ENCODE measurements at regions not wholly inside any gene's neighbourhood (a gene's known extent, or its start where the extent isn't known, plus 50 kb on each side); places are given as distances from the start of the nearest gene placed in this dataset.

DNA sequence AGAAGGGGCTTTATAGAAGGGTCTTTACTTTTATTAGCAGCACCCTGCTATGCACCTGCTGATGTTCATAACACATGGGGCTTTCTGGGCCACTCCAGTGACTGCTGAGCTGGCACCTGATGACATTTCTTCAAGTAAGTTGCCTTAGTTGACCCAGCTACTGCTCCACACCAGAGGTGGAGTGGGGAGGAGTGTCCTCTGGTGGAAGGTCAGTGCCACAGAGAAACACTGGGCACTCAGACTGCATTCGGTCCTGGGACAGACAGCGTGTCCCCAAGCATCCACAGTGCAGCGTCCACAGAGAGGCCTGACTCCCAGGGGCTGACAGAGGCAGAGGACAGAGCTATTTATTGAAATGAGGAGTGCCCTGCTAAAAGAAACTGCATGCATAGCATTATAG, 74.9 kb upstream of the NSMCE3 start:
- H3K27me3 ChIP-seq (ENCODE audit: control insufficient read depth, insufficient read depth, low read length) = no peaks in the 10 kb centered on the region
- H3K9me3 ChIP-seq (ENCODE audit: control insufficient read depth in 2 of 2, low read length in 2 of 2) = no peaks in the 10 kb centered on the region
- H3K27me3 Mint-ChIP-seq = no peaks in the 10 kb centered on the region
- no peaks in the 10 kb centered on the region for H3K4me1 ChIP-seq (ENCODE audit: control insufficient read depth, insufficient read depth, low read length, poor library complexity, severe bottlenecking)
- no peaks in the 10 kb centered on the region for H3K9me3 Mint-ChIP-seq
- no peak overlapping the region for H3K4me3 ChIP-seq (ENCODE audit: low read depth, low read length)
- DNase-seq = no peak
- no peak for ATAC-seq (ENCODE audit: low read depth in 2 of 2)
- H3K4me3 Mint-ChIP-seq = no peak overlapping the region
- H3K36me3 Mint-ChIP-seq = no peaks in the 10 kb centered on the region
- no peaks in the 10 kb centered on the region for H3K36me3 ChIP-seq (ENCODE audit: control insufficient read depth, insufficient read depth, low read length)
- no peaks in the 10 kb centered on the region for H3K4me1 Mint-ChIP-seq
- H3K27ac ChIP-seq (ENCODE audit: insufficient read depth, low read length, poor library complexity, severe bottlenecking) = no peak overlapping the region
- H3K27ac Mint-ChIP-seq = no peak overlapping the region

DNA sequence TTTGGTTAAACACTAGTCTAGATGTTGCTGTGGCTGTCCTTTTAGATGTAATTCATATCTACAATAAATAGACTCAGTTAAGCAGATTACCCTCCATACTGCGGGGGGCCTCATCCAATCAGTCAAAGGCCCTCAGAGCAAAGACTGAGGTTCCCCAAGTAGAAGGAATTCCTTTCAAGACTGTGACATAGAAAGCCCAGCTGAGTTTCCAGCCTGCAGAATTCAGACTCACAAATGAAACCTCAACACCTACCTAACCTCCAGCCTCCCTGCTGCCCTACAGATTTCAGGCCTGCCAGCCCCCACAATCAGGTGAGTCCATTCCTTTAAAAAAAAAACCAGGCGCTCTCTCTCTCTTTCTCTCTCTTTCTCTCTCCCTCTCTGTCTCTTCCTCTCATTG, 73.6 kb upstream of the NSMCE3 start:
- Histone ChIP-seq H3K27me3 (ENCODE audit: control insufficient read depth, insufficient read depth, low read length) (no peaks in the 10 kb centered on the region), H3K4me3 (ENCODE audit: low read depth, low read length) (no peak overlapping the region), H3K27ac (ENCODE audit: insufficient read depth, low read length, poor library complexity, severe bottlenecking) (no peak overlapping the region), H3K9me3 (ENCODE audit: control insufficient read depth in 2 of 2, low read length in 2 of 2) (no peaks in the 10 kb centered on the region), H3K4me1 (ENCODE audit: control insufficient read depth, insufficient read depth, low read length, poor library complexity, severe bottlenecking) (no peaks in the 10 kb centered on the region), H3K36me3 (ENCODE audit: control insufficient read depth, insufficient read depth, low read length) (no peaks in the 10 kb centered on the region)
- Mint-ChIP-seq H3K27me3 (no peaks in the 10 kb centered on the region), H3K27ac (no peak overlapping the region), H3K9me3 (no peaks in the 10 kb centered on the region), H3K4me3 (no peak overlapping the region), H3K4me1 (no peaks in the 10 kb centered on the region), H3K36me3 (no peaks in the 10 kb centered on the region)
- DNase-seq (no peak), ATAC-seq (ENCODE audit: low read depth in 2 of 2) (no peak)

DNA sequence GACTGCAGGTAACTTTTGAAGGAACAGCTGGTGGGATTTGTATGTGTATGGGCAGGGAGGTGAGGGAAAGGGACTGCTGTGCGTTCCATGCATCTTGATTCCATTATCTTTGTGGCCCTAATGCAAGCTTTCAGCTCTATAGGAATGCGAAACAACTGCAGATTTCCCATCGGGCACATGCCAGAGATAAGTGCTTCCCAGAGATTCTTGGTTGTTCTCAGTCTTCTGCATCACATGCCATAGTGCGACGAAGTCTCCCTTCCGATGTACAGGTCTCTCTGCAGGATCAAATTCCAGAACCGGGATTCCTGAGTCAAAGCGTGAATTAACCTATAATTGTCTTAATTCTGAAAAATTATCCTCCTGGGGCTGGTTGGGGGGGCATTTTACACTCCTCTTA, 72.6 kb upstream of the NSMCE3 start:
- H3K4me1 ChIP-seq (ENCODE audit: control insufficient read depth, insufficient read depth, low read length, poor library complexity, severe bottlenecking) = no peaks in the 10 kb centered on the region
- H3K4me3 Mint-ChIP-seq = no peak overlapping the region
- DNase-seq (no peak), ATAC-seq (ENCODE audit: low read depth in 2 of 2) (no peak)
- H3K27me3 Mint-ChIP-seq = no peaks in the 10 kb centered on the region
- H3K4me3 ChIP-seq (ENCODE audit: low read depth, low read length) = no peak overlapping the region
- no peaks in the 10 kb centered on the region for H3K27me3 ChIP-seq (ENCODE audit: control insufficient read depth, insufficient read depth, low read length)
- no peaks in the 10 kb centered on the region for H3K36me3 ChIP-seq (ENCODE audit: control insufficient read depth, insufficient read depth, low read length)
- no peaks in the 10 kb centered on the region for H3K4me1 Mint-ChIP-seq
- no peaks in the 10 kb centered on the region for H3K9me3 ChIP-seq (ENCODE audit: control insufficient read depth in 2 of 2, low read length in 2 of 2)
- H3K27ac Mint-ChIP-seq = no peak overlapping the region
- no peaks in the 10 kb centered on the region for H3K9me3 Mint-ChIP-seq
- H3K36me3 Mint-ChIP-seq = no peaks in the 10 kb centered on the region
- no peak overlapping the region for H3K27ac ChIP-seq (ENCODE audit: insufficient read depth, low read length, poor library complexity, severe bottlenecking)

DNA sequence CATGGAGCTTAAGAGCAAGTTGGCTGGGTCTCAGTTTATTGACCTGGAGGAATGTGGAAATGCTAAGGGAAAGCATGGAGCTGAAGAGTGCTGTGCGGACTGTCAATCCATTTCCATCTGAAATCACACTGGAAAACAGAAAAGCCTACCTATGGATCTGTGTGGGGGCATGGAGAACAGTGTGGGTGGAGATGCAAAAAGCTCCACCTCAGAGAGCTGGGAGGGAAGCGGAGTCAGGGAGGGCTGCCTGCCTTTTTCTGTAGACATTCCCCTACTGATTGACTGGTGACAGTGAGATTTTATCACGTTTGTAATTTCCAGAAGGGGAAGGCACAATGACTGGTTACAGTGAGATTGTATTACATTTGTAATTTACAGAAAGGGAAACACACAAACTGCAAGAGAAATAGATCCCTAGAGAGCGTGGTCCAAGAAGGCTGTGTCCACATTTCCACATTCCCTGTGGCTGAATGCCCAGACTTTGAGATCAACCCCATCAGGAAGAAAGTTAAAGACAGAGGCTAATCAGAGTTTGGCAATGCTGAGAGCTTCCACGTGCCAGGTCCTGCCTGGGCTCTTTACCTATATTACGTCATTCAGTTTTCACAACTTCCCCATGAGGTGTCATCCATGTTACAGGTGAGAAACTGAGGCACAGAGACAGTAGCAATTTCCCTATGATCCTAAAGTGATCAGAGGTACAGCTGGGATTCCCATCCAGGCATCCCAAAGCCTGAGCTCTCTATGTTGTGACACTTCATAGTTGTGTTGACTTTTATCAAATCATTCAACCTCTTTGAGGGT, 67.7 kb upstream of the NSMCE3 start:
- no peaks in the 10 kb centered on the region for H3K9me3 Mint-ChIP-seq
- Histone ChIP-seq H3K4me3 (ENCODE audit: low read depth, low read length) (no peak overlapping the region), H3K9me3 (ENCODE audit: control insufficient read depth in 2 of 2, low read length in 2 of 2) (no peaks in the 10 kb centered on the region), H3K4me1 (ENCODE audit: control insufficient read depth, insufficient read depth, low read length, poor library complexity, severe bottlenecking) (no peaks in the 10 kb centered on the region), H3K36me3 (ENCODE audit: control insufficient read depth, insufficient read depth, low read length) (no peaks in the 10 kb centered on the region), H3K27ac (ENCODE audit: insufficient read depth, low read length, poor library complexity, severe bottlenecking) (no peak overlapping the region), H3K27me3 (ENCODE audit: control insufficient read depth, insufficient read depth, low read length) (no peaks in the 10 kb centered on the region)
- H3K36me3 Mint-ChIP-seq = no peaks in the 10 kb centered on the region
- peaks cover 4% of the 10 kb centered on the region for H3K27me3 Mint-ChIP-seq
- ATAC-seq (ENCODE audit: low read depth in 2 of 2) (no peak), DNase-seq (no peak)
- H3K4me1 Mint-ChIP-seq = no peaks in the 10 kb centered on the region
- H3K4me3 Mint-ChIP-seq = no peak overlapping the region
- H3K27ac Mint-ChIP-seq = no peak overlapping the region

DNA sequence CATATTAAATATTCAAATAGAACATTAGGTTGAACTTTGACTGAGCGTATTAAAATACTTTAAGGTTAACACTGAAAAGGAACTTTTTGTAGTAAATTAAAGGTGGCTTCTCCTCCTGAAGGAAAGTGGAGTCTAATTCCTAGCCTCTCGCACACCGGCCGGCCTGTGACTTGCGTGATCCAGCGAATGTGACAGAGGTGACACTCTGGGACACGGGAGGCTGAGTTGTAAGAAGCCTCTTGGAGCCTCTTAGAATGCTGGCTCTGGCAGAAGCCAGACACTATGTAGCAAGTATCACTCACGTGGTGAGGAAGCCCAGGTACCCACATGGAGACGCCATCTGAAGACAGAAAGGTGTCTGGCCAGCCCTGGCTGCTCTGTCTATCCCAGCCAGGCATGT, 64.9 kb upstream of the NSMCE3 start:
- no peak for DNase-seq
- Mint-ChIP-seq H3K9me3 (no peaks in the 10 kb centered on the region), H3K4me3 (no peak overlapping the region), H3K4me1 (no peaks in the 10 kb centered on the region), H3K27ac (no peak overlapping the region), H3K36me3 (no peaks in the 10 kb centered on the region), H3K27me3 (peaks cover 4% of the 10 kb centered on the region)
- H3K4me1 ChIP-seq (ENCODE audit: control insufficient read depth, insufficient read depth, low read length, poor library complexity, severe bottlenecking) = no peaks in the 10 kb centered on the region
- H3K36me3 ChIP-seq (ENCODE audit: control insufficient read depth, insufficient read depth, low read length) = no peaks in the 10 kb centered on the region
- H3K27ac ChIP-seq (ENCODE audit: insufficient read depth, low read length, poor library complexity, severe bottlenecking) = no peak overlapping the region
- H3K4me3 ChIP-seq (ENCODE audit: low read depth, low read length) = no peak overlapping the region
- H3K9me3 ChIP-seq (ENCODE audit: control insufficient read depth in 2 of 2, low read length in 2 of 2) = no peaks in the 10 kb centered on the region
- no peak for ATAC-seq (ENCODE audit: low read depth in 2 of 2)
- H3K27me3 ChIP-seq (ENCODE audit: control insufficient read depth, insufficient read depth, low read length) = no peaks in the 10 kb centered on the region

DNA sequence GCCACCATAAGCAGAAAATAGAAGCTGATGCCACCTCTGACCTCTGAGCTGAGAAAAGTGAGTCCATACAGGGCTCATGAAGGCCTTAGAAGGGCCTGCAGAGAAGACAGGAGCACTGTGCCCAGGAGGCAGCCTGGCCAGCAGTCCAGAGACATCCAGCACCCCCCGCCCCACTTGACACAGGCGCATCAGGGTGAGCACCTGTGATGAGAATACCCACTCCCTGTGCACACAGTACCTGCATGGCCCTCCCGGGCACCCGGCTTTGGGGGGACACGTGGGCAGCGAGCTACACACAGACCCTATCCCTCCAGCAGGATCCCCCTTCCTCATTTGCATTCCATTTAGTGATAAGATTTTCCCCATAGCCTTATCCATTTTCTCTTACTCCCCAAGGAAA, 63.6 kb upstream of the NSMCE3 start:
- Mint-ChIP-seq H3K27me3 (peaks cover 4% of the 10 kb centered on the region), H3K27ac (no peak overlapping the region), H3K4me1 (no peaks in the 10 kb centered on the region), H3K9me3 (no peaks in the 10 kb centered on the region), H3K4me3 (no peak overlapping the region), H3K36me3 (no peaks in the 10 kb centered on the region)
- H3K9me3 ChIP-seq (ENCODE audit: control insufficient read depth in 2 of 2, low read length in 2 of 2) = no peaks in the 10 kb centered on the region
- H3K4me3 ChIP-seq (ENCODE audit: low read depth, low read length) = no peak overlapping the region
- no peaks in the 10 kb centered on the region for H3K27me3 ChIP-seq (ENCODE audit: control insufficient read depth, insufficient read depth, low read length)
- H3K36me3 ChIP-seq (ENCODE audit: control insufficient read depth, insufficient read depth, low read length) = no peaks in the 10 kb centered on the region
- no peak overlapping the region for H3K27ac ChIP-seq (ENCODE audit: insufficient read depth, low read length, poor library complexity, severe bottlenecking)
- no peaks in the 10 kb centered on the region for H3K4me1 ChIP-seq (ENCODE audit: control insufficient read depth, insufficient read depth, low read length, poor library complexity, severe bottlenecking)
- ATAC-seq (ENCODE audit: low read depth in 2 of 2) (no peak), DNase-seq (no peak)

DNA sequence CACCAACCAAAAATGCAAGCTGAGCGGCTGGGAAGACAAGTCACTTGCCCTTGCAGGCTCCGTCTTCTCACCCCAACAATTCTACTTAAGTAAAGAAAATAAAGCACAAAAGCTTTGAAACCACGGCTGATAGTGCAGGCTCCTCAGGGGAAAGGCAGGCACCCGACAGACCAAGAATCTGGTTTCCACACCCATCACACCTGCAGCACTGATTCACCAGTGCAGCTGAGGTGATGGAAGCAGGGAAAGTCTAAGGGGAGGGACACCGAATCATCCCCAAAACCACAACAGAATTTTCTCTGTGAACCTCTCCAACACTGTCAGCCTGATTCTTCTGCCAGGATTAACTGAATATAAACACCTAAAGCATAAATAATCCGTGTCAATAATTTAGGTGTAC, 62.0 kb upstream of the NSMCE3 start:
- no peak for DNase-seq
- H3K4me3 ChIP-seq (ENCODE audit: low read depth, low read length) = no peak overlapping the region
- no peaks in the 10 kb centered on the region for H3K27me3 ChIP-seq (ENCODE audit: control insufficient read depth, insufficient read depth, low read length)
- H3K4me1 ChIP-seq (ENCODE audit: control insufficient read depth, insufficient read depth, low read length, poor library complexity, severe bottlenecking) = no peaks in the 10 kb centered on the region
- H3K27ac Mint-ChIP-seq = no peak overlapping the region
- no peaks in the 10 kb centered on the region for H3K9me3 ChIP-seq (ENCODE audit: control insufficient read depth in 2 of 2, low read length in 2 of 2)
- no peak overlapping the region for H3K4me3 Mint-ChIP-seq
- H3K9me3 Mint-ChIP-seq = peaks cover 0 to 4% (median 0%) of the 10 kb centered on the region in 7 donors
- no peaks in the 10 kb centered on the region for H3K36me3 Mint-ChIP-seq
- no peak overlapping the region for H3K27ac ChIP-seq (ENCODE audit: insufficient read depth, low read length, poor library complexity, severe bottlenecking)
- peaks cover 4% of the 10 kb centered on the region for H3K27me3 Mint-ChIP-seq
- H3K36me3 ChIP-seq (ENCODE audit: control insufficient read depth, insufficient read depth, low read length) = no peaks in the 10 kb centered on the region
- no peaks in the 10 kb centered on the region for H3K4me1 Mint-ChIP-seq
- ATAC-seq (ENCODE audit: low read depth in 2 of 2) = no peak

DNA sequence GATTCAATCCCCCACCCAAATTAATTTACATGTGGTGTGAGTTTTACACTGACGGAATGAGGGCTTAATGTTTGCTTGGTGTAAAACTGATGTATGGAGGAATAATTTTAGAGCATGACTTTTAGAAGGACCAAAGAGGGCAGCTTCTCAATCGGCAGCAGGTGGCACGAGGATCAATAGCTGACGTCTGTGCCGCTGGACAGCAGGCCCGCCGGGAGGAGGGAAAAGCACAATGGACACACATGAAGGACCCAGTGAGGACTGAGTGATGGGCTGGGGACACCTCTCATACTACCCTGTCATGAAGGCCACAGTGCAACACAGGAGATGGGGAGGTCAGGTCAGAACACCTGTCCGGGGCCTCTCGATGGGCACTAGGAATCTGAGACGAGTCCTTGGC, 61.4 kb upstream of the NSMCE3 start:
- Mint-ChIP-seq H3K36me3 (peaks cover 1% of the 10 kb centered on the region), H3K27ac (no peak overlapping the region), H3K27me3 (peaks cover 2% of the 10 kb centered on the region), H3K9me3 (peaks cover 0 to 8% (median 1%) of the 10 kb centered on the region in 7 donors), H3K4me1 (no peaks in the 10 kb centered on the region), H3K4me3 (no peak overlapping the region)
- Histone ChIP-seq H3K9me3 (ENCODE audit: control insufficient read depth in 2 of 2, low read length in 2 of 2) (peaks cover 4% of the 10 kb centered on the region in 2 experiments), H3K4me3 (ENCODE audit: low read depth, low read length) (no peak overlapping the region), H3K27ac (ENCODE audit: insufficient read depth, low read length, poor library complexity, severe bottlenecking) (no peak overlapping the region), H3K4me1 (ENCODE audit: control insufficient read depth, insufficient read depth, low read length, poor library complexity, severe bottlenecking) (no peaks in the 10 kb centered on the region), H3K27me3 (ENCODE audit: control insufficient read depth, insufficient read depth, low read length) (no peaks in the 10 kb centered on the region), H3K36me3 (ENCODE audit: control insufficient read depth, insufficient read depth, low read length) (no peaks in the 10 kb centered on the region)
- ATAC-seq (ENCODE audit: low read depth in 2 of 2) = no peak
- DNase-seq = no peak
